GM21367 (cell line): ENCODE measurements at regions not wholly inside any gene's neighbourhood (a gene's known extent, or its start where the extent isn't known, plus 50 kb on each side); places are given as distances from the start of the nearest gene placed in this dataset.
"Not testable (repeated sequence)": the region's sequence is repeated elsewhere in the genome, so short reads cannot be mapped to it uniquely, and the experiment has no call there.

ENCODE experiments used
- ATAC-seq: cut with Tn5 transposase; IDR thresholded peaks from one replicate; pipeline ENCODE4 v1.9.1; 2021; ENCODE audit not compliant: unreplicated experiment

DNA sequence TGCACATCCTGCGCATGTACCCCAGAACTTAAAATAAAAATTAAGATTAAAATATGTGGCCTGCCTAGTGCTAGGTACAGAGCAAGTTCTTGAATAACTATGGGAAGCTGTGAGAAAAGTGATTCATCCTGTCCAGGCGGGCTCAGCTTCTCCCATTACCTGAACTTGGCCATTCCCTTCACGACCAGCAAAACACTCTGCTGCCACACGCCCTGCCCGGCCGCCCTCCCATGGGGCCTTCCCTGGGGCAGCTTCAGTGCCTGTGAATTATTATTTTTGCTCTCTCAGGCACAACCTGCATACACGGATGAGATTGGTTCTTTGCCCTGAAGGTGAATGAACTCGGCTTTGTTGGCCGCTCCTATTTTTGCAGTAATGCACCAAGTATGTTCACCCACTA is 209.2 kb upstream of the SHH start:
- ATAC-seq: no peak

GRCh38 chr7:156020566-156020965 is 208.3 kb upstream of the SHH start:
- no peak for ATAC-seq

DNA sequence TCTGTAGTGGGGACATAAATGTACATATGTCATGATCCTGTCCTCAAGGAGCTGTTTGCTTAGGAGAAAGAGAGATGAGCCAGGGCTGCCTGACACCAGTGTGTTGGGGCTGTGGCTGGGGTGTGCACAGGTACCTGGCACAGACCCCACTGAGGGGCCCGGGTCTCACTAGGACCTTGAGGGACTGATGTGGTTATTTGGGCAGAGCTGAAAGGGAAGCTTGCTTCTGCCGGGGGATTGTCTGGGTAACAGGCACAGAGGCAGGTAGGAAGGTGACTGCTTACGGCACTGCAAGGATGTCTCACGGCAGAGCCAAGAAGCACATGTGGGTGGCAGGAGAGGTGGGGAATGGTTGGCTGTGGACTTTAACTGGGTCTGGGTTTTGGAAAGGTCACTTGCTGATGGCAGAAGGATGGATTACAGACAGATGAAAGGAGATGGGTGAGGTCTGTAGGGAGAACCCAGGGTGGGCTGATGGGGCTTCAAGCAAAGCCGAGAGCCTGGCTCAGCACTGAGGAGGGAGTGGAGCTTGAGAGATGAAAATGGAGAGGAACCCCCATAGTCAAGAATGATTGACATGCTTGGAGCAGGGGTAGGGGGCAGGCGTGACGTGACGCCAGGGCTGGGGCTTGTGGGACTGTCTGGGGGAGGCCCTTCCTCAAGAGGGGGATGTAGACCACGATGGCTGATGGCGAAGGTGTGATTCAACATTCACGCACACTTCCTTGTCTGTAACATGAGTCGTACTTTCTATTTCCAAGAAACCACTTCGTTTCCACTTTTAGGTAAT is 207.7 kb upstream of the SHH start:
- ATAC-seq: no peak

GRCh38 chr7:156019308-156019707 is 207.0 kb upstream of the SHH start:
- no peak for ATAC-seq

DNA sequence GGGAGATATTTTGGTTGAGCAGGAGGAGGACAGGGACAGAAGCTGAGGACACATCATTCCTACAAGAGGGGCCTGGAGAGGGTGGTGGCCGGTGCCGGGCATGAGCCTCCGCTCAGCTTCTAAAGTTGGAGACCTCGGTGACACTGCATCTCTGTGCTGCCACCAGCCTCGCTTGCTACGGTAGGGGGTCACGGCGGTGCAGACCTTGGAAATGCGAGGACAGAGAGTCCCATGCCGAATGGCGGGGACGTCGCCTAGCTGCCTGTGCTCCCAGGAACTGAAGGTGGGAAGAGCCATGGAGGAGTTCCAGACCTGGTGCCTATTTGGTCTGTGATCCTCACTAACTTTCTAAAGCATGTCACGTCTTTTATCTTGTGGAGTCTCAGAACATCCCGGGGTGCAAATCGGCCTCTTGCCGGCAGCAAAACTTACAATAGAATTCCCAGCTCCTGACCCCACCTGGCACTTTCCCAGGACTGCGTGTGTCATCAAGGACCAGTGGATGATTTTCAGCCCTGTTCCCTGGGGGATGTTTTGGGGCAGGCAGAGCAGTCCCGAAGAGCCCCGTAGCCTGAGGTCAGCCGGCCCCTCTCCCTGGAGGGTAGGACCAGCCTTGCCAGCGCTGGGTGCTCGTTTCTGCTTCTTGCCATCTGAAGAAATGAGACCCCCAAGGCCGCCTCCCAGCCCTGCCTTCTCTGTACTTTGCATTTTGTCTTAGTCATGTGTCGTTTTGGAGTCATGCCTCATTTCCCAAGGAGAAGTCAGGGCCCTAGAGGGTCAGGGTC is 205.8 kb upstream of the SHH start:
- ATAC-seq: no peak

DNA sequence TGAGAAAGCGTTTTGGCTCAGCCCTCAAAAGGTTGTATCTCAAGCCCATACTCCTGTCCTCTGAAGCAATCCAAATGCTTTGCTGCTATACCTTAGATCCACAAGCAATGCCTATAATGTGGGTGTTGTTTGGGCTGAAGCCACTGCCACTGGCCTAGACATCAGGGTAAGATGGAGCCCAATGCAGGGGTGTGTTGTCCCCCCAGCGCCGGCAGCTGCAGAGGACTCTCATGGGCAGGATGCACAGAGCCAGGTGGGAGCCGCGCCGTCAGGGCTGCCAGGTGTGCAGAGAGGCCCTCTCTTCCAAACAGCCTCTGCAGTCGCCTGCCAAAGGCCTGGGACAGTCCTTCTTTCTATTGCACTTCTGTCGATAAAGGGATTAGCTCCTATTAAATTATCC is 205.2 kb upstream of the SHH start:
- no peak for ATAC-seq

DNA sequence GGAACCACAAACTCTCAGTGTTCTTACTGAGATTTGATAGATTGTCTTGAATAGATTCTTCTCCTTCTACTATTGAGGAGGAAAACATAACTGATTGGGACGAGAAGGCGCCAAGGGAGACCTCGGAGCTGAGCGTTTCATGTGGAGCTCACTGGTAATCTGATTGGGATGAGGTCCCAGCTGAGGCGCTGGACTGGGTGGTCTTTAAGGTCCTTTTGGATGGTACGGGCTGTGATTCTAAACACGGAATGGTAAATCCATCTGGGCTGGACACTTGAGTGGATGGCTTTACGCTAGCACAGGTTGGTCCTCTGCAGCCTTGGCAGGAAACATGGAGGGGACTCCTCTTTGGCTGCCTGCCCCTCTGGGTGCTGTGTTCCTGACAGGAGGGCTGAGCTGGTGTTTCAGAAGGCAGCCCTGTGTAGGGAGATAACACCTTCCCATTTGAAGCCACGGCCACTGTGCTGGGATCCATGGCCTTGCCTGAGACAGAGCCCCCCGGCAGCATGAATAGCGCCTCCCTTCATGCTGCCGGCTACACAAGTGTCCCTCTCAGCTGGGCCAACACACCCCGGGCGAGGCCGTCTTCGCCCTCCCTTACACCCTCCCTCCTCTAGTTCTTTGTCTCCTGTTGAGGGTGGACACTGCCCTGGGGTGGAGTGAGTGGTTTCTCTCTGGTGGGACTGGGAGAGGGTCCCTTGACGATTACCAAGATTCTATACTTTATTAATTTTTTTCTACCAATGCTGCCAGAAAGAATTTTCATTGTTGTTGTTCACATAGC is 203.2 kb upstream of the SHH start:
- ATAC-seq: no peak

- no peak for ATAC-seq
Measured at GRCh38 chr7:156014808-156015207, 202.5 kb upstream of the SHH start.

GRCh38 chr7:156014201-156014600 is 201.9 kb upstream of the SHH start:
- ATAC-seq: no peak

GRCh38 chr7:156012412-156012811 is 200.1 kb upstream of the SHH start:
- ATAC-seq: no peak

DNA sequence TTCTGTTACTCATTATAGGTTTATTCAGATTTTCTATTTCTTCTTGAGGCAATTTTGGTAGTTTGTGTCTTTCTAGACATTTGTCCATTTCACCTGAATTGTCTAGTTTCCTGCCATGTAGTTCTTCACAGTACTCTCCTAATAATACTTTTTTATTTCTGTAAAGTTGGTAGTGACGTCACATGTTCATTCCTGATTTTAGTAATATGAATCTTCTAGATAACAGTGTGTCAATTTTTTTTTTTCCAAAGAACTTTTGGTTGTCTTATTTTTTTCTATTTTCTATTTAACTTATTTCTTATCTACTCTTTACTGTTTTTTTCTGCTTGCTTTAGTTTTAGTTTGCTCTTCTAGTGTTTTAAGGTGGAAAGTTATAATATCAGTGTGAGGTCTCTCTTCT is 197.3 kb upstream of the SHH start:
- no peak for ATAC-seq

- ATAC-seq: not testable (repeated sequence)
Measured at GRCh38 chr7:156006876-156007275, 194.6 kb upstream of the SHH start.

DNA sequence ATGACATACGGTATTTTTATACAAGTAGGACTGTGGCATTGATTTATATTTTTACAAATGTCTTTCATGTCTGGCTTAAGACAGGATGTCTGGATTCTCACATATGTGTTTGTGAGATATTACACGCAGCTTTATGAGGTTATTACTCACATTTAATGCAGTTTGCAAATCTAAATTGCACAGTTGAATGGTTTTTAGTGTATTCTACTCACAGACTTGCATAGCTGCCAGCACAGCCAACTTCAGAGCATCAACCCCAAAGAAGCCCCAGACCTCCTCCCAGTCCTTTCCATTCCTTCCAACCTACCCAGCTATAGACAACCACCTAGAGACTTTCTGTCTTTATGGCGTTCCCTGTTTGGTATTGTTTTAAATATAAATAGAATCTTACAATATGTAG is 193.8 kb upstream of the SHH start:
- no peak for ATAC-seq

DNA sequence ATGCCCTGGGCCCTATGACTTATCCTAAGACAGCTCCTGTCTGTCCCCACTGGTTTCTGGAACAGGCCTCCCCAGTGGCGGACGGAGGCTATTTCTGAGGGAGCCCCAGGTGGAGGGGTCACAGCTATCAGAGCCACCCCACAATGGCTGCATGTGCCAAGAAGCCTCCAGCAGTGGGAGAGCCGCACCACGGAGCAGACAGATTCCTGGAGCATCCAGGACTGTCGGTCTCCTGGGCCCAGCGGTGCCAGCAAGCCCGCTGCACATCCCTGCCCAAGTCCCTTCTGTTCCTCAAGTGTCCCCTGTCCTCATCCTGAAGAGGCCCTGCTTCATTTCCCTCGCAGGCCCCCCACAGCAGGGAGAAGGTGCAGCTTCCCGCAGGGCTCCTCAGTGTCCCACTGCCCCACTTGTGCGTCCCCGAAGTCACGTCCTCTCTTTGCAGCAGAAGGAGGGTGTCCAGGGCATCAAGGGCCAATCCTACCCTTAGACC is 193.0 kb upstream of the SHH start:
- ATAC-seq: no peak

DNA sequence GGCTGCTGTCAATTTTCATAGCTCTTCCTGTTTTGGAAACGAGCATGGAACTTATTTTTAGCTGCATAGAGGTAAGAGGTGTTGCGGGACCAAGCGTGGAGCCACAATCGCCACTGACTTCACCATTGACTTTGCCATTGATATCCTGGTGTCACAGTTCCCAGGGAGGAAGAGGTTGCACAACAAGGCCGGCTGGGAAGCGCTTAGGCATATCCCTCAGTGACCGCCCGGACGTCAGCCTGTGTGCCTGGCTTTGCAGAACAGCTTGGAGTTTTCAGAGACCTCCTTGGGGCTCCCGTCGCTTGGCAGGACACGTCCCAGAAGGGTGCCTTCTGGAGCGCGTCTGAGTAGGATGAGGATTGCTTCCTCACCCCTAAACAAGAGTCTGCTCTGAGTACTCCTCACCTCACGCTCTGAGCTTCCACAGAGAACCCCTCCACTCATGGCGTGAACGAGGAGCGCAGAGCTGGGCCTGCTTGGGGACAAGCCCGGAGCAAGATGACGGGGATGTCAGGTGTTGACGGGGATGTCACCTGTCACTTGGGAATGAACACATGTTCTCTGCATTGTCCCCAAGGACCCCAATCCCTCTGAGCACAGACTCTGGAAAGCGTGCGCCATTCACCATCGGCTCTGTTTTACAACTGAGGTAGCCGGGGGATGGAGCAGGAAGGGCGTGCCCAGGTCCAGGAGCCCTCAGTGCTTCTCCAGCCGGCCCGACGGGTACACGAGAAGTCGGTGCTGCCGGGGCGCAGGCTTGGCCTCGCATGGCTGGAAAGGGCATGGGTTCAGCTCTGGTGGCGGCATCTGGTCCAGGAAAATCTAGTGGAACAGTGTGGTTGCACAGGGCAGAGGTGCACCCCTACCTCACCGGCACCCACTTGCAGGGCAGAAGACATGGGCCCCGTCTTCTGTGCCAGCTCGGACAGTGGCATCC is 192.3 kb upstream of the SHH start:
- ATAC-seq: no peak

GRCh38 chr7:156003220-156004162 is 191.2 kb upstream of the SHH start:
- ATAC-seq: no peak

DNA sequence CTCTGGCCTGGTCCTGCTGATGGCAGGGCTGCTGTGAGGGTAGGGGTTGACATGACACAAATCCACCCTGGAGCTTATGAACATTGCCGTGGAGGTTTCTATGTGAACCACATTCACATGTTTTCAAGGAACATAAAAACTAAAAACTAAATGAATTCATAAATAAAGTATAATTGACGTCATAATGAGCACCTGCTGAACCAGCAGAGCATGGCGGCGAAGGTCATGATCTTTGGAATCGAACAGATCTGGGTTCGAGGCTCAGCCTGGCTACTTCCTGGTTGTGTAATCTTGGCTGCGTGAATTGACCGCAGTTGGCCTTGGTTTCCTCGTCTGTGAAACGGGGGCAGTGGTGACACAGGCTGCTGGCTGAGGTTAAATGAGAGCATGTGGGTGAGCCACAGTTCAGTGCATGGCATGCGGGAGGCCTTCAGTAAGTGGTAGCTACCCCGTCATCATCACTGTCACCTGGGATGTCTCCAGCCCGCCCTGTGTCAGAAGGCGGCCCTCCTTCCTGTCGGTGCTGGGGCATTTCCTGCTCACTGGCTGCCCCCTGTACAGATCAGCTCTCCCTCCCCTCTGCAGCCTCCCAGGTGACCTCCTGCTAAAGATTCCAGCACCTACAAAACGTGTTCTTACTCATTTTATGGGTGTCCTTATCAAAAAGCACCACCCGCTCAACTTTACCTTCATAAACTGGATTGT is 190.3 kb upstream of the SHH start:
- ATAC-seq: no peak

DNA sequence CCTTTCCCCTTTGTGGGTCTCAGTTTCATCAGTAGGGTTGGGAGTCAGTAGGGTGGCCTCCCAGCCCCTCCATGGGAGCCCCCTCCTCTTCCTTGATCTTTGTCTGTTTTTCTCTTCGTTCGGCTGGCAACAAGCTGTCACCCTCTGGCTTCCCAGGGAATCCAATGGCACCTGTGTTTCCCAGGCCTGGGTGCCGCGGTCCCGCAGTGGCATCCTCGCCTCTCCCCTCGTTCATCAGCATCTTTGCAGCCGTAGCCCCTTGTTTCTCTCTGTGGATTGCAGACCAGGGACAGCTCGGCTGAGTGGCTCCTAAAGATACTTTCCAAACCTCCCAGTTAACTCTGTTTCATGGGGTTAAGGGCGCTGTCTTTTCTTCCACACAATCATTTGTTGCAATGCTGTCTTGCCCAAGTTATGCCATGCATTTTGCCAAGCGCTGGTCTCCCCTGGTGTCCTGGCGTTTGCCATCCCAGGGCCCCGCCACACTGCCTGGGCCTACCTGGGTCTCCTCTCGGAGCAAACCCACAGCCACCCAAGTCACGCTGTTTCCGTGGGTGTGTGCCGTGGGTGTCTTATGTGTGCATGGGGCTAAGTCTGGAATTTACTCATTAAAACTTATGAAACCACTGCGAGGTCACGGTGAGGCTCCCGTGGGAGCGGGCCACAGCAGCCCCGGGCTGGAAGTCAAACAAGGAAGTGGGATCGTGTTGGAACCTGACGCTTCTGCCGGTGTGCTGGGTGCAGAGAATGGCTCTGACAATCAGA is 189.4 kb upstream of the SHH start:
- ATAC-seq: no peak
